NCI-H345 treated with DMSO at 0.1 percent for 48 hours (cell line): ENCODE measurements at regions not wholly inside any gene's neighbourhood (a gene's known extent, or its start where the extent isn't known, plus 50 kb on each side); places are given as distances from the start of the nearest gene placed in this dataset.
"Not testable (repeated sequence)": the region's sequence is repeated elsewhere in the genome, so short reads cannot be mapped to it uniquely, and the experiment has no call there.

ENCODE experiments used
- DNase-seq: peaks from one replicate; lab custom pipeline; 2025; ENCODE audit not compliant: unreplicated experiment; lab: John Stamatoyannopoulos, UW

GRCh38 chr9:39559384-39559783 is 203.9 kb downstream of the SPATA31A1 start:
- not testable (repeated sequence) for DNase-seq

- not testable (repeated sequence) for DNase-seq
These were observed 211.3 kb downstream of the SPATA31A1 start for GRCh38 chr9:39566782-39567181.

GRCh38 chr9:39567396-39567795 is 211.9 kb downstream of the SPATA31A1 start:
- DNase-seq = not testable (repeated sequence)

GRCh38 chr9:39568900-39569299 is 213.4 kb downstream of the SPATA31A1 start:
- DNase-seq = not testable (repeated sequence)

- DNase-seq = not testable (repeated sequence)
These were observed 217.9 kb downstream of the SPATA31A1 start for GRCh38 chr9:39573024-39574022.

- DNase-seq = not testable (repeated sequence)
These were observed 223.5 kb downstream of the SPATA31A1 start for GRCh38 chr9:39579000-39579399.

- DNase-seq = not testable (repeated sequence)
These were observed 225.8 kb downstream of the SPATA31A1 start for GRCh38 chr9:39581296-39581695.

GRCh38 chr9:39582677-39583412 is 227.4 kb downstream of the SPATA31A1 start:
- DNase-seq = not testable (repeated sequence)

GRCh38 chr9:39583413-39583747 is 227.9 kb downstream of the SPATA31A1 start:
- not testable (repeated sequence) for DNase-seq

GRCh38 chr9:39585233-39585632 is 229.8 kb downstream of the SPATA31A1 start:
- DNase-seq = not testable (repeated sequence)

GRCh38 chr9:39587844-39588499 is 232.5 kb downstream of the SPATA31A1 start:
- DNase-seq = no peak

- no peak for DNase-seq
These were observed 233.2 kb downstream of the SPATA31A1 start for GRCh38 chr9:39588500-39589137.

- DNase-seq = not testable (repeated sequence)
These were observed 248.6 kb downstream of the SPATA31A1 start for GRCh38 chr9:39604089-39604488.

GRCh38 chr9:39611449-39612231 is 256.2 kb downstream of the SPATA31A1 start:
- not testable (repeated sequence) for DNase-seq

GRCh38 chr9:39616480-39616879 is 261.0 kb downstream of the SPATA31A1 start:
- DNase-seq = not testable (repeated sequence)

GRCh38 chr9:39624048-39624447 is 268.6 kb downstream of the SPATA31A1 start:
- DNase-seq = not testable (repeated sequence)

- not testable (repeated sequence) for DNase-seq
These were observed 276.6 kb downstream of the SPATA31A1 start for GRCh38 chr9:39632071-39632470.

- DNase-seq = not testable (repeated sequence)
These were observed 293.6 kb downstream of the SPATA31A1 start for GRCh38 chr9:39649029-39649428.

GRCh38 chr9:39656960-39657603 is 301.6 kb downstream of the SPATA31A1 start:
- not testable (repeated sequence) for DNase-seq
